ENCODE measurements at regions not wholly inside any gene's neighbourhood (a gene's known extent, or its start where the extent isn't known, plus 50 kb on each side); places are given as distances from the start of the nearest gene placed in this dataset.

DNA sequence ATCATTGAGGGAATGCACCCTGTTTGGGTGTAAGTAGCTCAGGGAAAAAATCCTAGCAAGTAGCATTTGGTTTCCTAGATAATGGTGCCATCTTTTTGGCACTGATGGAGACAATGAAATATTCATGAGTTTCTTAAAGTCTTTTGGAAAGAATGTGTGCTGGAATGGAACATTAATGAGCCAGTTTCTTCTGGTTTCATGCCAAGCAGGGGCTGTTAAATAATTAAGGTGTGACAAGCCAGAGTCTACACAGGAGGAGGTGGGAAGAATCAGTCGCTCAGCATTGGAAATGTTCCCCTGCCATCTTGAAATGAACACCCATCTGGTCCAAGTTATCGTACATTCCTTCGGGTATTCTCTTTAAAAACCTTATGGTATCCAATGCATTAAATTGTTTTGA, 457.3 kb downstream of the RIT2 start:
- intact Hi-C loops (cut with micrococcal nuclease), result no loop called here
- H3K9me3 ChIP-seq (ENCODE audit: low read length), result no peaks in the 10 kb centered on the region
- no peak overlapping the region for H3K4me2 ChIP-seq (ENCODE audit: low read length)
- no peaks in the 10 kb centered on the region for H3K4me1 ChIP-seq (ENCODE audit: insufficient read depth, low read length)
- ATAC-seq (no peak), DNase-seq (no peak)
- TF ChIP-seq, protein P1, sequence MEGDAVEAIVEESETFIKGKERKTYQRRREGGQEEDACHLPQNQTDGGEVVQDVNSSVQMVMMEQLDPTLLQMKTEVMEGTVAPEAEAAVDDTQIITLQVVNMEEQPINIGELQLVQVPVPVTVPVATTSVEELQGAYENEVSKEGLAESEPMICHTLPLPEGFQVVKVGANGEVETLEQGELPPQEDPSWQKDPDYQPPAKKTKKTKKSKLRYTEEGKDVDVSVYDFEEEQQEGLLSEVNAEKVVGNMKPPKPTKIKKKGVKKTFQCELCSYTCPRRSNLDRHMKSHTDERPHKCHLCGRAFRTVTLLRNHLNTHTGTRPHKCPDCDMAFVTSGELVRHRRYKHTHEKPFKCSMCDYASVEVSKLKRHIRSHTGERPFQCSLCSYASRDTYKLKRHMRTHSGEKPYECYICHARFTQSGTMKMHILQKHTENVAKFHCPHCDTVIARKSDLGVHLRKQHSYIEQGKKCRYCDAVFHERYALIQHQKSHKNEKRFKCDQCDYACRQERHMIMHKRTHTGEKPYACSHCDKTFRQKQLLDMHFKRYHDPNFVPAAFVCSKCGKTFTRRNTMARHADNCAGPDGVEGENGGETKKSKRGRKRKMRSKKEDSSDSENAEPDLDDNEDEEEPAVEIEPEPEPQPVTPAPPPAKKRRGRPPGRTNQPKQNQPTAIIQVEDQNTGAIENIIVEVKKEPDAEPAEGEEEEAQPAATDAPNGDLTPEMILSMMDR (conservative IDR thresholded peaks at IDR 0.05; ENCODE audit: low read depth, low read length), result no peak
- no peak overlapping the region for H3K27ac ChIP-seq (ENCODE audit: low read length)
- CTCF ChIA-PET, result no interaction called here
- H3K9ac ChIP-seq (ENCODE audit: low read length), result no peak overlapping the region
- no peak overlapping the region for H2AFZ ChIP-seq (ENCODE audit: low read length)
- H3K9me2 ChIP-seq (replicated peaks; ENCODE audit: low read length), result no peaks in the 10 kb centered on the region
- H3K36me3 ChIP-seq (ENCODE audit: low read depth, low read length), result no peaks in the 10 kb centered on the region
- no peaks in the 10 kb centered on the region for H4K20me1 ChIP-seq (ENCODE audit: low read length)
- no peaks in the 10 kb centered on the region for H3K27me3 ChIP-seq (ENCODE audit: low read length)
- no peaks in the 10 kb centered on the region for H3F3A ChIP-seq (ENCODE audit: low read length, unreplicated experiment)
- no TSS peak for BruUV-seq (replicated peaks)
- POLR2A ChIA-PET (ENCODE audit: unreplicated experiment), result no interaction called here
- H3K4me3 ChIP-seq (ENCODE audit: low read length), result no peak overlapping the region
- H3K79me2 ChIP-seq (ENCODE audit: low read length), result no peaks in the 10 kb centered on the region

DNA sequence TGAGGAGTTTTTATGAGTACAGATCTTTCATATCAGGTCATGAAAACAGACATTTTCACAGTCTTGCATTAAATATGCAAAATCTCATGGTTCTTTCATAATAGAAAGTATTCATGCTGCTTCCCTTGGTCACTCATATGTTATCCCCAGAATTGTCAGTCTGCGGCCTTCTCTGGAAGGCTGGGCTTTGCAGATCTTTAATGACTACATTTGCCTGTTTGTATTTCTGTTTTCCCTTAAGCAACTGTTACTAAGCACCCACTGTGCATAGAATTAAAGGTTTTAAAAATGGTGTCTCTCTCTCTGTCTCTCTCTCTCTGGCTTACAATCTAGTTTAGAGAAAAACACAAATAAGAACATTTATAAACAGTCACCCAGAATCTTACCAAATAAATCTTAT, 456.3 kb downstream of the RIT2 start:
- ATAC-seq (no peak), DNase-seq (no peak)
- H3K9me2 ChIP-seq (replicated peaks; ENCODE audit: low read length), result no peaks in the 10 kb centered on the region
- H3F3A ChIP-seq (ENCODE audit: low read length, unreplicated experiment), result no peaks in the 10 kb centered on the region
- no peak overlapping the region for H3K27ac ChIP-seq (ENCODE audit: low read length)
- no TSS peak for BruUV-seq (replicated peaks)
- no peak for TF ChIP-seq EZH2 (IDR thresholded peaks at IDR 0.05; ENCODE audit: low read length, unreplicated experiment)
- no peak for TF ChIP-seq EZH2phosphoT487 (IDR thresholded peaks at IDR 0.05; ENCODE audit: borderline replicate concordance, low read length)
- TF ChIP-seq, protein P1 (conservative IDR thresholded peaks at IDR 0.05; ENCODE audit: low read depth, low read length), result no peak
- no peaks in the 10 kb centered on the region for H3K36me3 ChIP-seq (ENCODE audit: low read depth, low read length)
- intact Hi-C loops (cut with micrococcal nuclease), result no loop called here
- no peaks in the 10 kb centered on the region for H3K27me3 ChIP-seq (ENCODE audit: low read length)
- POLR2A ChIA-PET (ENCODE audit: unreplicated experiment), result no interaction called here
- H4K20me1 ChIP-seq (ENCODE audit: low read length), result no peaks in the 10 kb centered on the region
- no peak overlapping the region for H3K9ac ChIP-seq (ENCODE audit: low read length)
- H3K4me3 ChIP-seq (ENCODE audit: low read length), result no peak overlapping the region
- no peaks in the 10 kb centered on the region for H3K79me2 ChIP-seq (ENCODE audit: low read length)
- no peak overlapping the region for H2AFZ ChIP-seq (ENCODE audit: low read length)
- H3K9me3 ChIP-seq (ENCODE audit: low read length), result no peaks in the 10 kb centered on the region
- no peaks in the 10 kb centered on the region for H3K4me1 ChIP-seq (ENCODE audit: insufficient read depth, low read length)
- no peak overlapping the region for H3K4me2 ChIP-seq (ENCODE audit: low read length)
- CTCF ChIA-PET, result no interaction called here

DNA sequence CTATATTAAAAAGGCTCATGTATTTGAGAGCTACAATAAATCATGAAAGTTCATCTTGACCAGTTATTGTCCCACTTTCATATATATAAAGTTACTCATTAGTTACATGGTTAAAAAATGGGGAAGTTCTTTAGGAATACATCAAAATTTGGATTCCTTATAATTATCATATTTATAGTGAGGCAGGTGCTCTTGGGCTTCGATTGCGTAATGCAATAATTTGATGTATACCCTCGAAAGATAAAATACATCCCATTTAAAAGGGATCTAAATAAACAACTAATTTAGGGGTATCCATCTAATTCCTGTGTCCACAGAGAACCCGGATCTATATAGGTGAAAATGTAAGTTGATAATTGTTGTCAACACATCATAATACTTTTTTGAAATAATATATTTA, 444.6 kb downstream of the RIT2 start:
- POLR2A ChIA-PET (ENCODE audit: unreplicated experiment), result no interaction called here
- no peak for TF ChIP-seq EZH2 (IDR thresholded peaks at IDR 0.05; ENCODE audit: low read length, unreplicated experiment)
- TF ChIP-seq, protein P1 (conservative IDR thresholded peaks at IDR 0.05; ENCODE audit: low read depth, low read length), result no peak
- TF ChIP-seq EZH2phosphoT487 (IDR thresholded peaks at IDR 0.05; ENCODE audit: borderline replicate concordance, low read length), result no peak
- no peak overlapping the region for H3K9ac ChIP-seq (ENCODE audit: low read length)
- no peaks in the 10 kb centered on the region for H3K9me2 ChIP-seq (replicated peaks; ENCODE audit: low read length)
- DNase-seq (no peak), ATAC-seq (no peak)
- intact Hi-C loops (cut with micrococcal nuclease), result no loop called here
- no peaks in the 10 kb centered on the region for H3K79me2 ChIP-seq (ENCODE audit: low read length)
- no peak overlapping the region for H3K4me2 ChIP-seq (ENCODE audit: low read length)
- no peaks in the 10 kb centered on the region for H3K36me3 ChIP-seq (ENCODE audit: low read depth, low read length)
- H3K4me1 ChIP-seq (ENCODE audit: insufficient read depth, low read length), result no peaks in the 10 kb centered on the region
- BruUV-seq (replicated peaks), result no TSS peak
- H3F3A ChIP-seq (ENCODE audit: low read length, unreplicated experiment), result no peaks in the 10 kb centered on the region
- H4K20me1 ChIP-seq (ENCODE audit: low read length), result no peaks in the 10 kb centered on the region
- CTCF ChIA-PET, result no interaction called here
- H3K4me3 ChIP-seq (ENCODE audit: low read length), result no peak overlapping the region
- no peaks in the 10 kb centered on the region for H3K27me3 ChIP-seq (ENCODE audit: low read length)
- H3K9me3 ChIP-seq (ENCODE audit: low read length), result no peaks in the 10 kb centered on the region
- no peak overlapping the region for H3K27ac ChIP-seq (ENCODE audit: low read length)
- no peak overlapping the region for H2AFZ ChIP-seq (ENCODE audit: low read length)
